ENCODE measurements at regions not wholly inside any gene's neighbourhood (a gene's known extent, or its start where the extent isn't known, plus 50 kb on each side); places are given as distances from the start of the nearest gene placed in this dataset.
"Not testable (repeated sequence)": the region's sequence is repeated elsewhere in the genome, so short reads cannot be mapped to it uniquely, and the experiment has no call there.

GRCh38 chr3:22743386-22743785 is 459.7 kb upstream of the UBE2E2 start:
- H3K36me3 Mint-ChIP-seq; ATAC-seq; H3K9me3 Mint-ChIP-seq; H3K27ac Mint-ChIP-seq; DNase-seq (ENCODE audit: low spot score in 2 of 2): not testable (repeated sequence)

GRCh38 chr3:22745321-22745720 is 457.8 kb upstream of the UBE2E2 start:
- H3K36me3 Mint-ChIP-seq: no peaks in the 10 kb centered on the region
- no peak for DNase-seq (ENCODE audit: low spot score in 2 of 2)
- ATAC-seq: no peak
- no peak overlapping the region for H3K27ac Mint-ChIP-seq
- peaks cover 6 to 10% of the 10 kb centered on the region in 2 donors for H3K9me3 Mint-ChIP-seq

GRCh38 chr3:22746221-22746620 is 456.9 kb upstream of the UBE2E2 start:
- ATAC-seq (no peak), DNase-seq (ENCODE audit: low spot score in 2 of 2) (no peak)
- Mint-ChIP-seq H3K36me3 (no peaks in the 10 kb centered on the region), H3K27ac (no peak overlapping the region), H3K9me3 (peaks cover 6 to 10% of the 10 kb centered on the region in 2 donors)

DNA sequence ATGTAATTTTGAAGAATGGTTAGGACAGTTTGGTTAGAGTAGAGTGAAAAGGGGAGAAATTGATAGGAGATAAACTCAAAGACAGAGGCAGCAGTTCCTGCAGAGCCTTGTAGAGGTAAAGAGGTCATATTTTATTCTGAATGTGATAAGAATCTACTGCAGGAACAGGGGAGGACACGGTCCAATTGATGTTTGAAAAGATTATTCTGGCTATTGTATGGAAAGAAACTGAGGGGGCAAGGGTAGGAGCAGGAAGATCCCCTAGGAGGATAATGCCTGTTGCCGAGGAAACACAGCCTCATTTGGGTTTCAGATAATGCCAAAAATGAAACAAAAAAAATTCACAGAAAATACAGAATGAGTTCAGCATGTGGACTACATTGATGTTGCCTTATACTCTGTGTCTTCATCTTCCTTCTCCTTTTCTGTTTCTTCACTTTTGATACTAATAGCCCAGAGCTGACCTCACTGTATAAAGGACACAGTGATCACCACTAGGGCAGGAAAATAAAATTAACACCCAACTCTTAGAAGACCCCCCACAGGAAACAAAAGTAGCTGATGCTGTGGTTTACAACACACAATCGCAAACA is 454.6 kb upstream of the UBE2E2 start:
- ATAC-seq (no peak), DNase-seq (ENCODE audit: low spot score in 2 of 2) (no peak)
- Mint-ChIP-seq H3K9me3 (peaks cover 6 to 10% of the 10 kb centered on the region in 2 donors), H3K27ac (no peak overlapping the region), H3K36me3 (no peaks in the 10 kb centered on the region)

- Mint-ChIP-seq H3K27ac (no peak overlapping the region), H3K36me3 (no peaks in the 10 kb centered on the region), H3K9me3 (peaks cover 6 to 19% of the 10 kb centered on the region in 2 donors)
- DNase-seq (ENCODE audit: low spot score in 2 of 2) (no peak), ATAC-seq (no peak)
Observed at GRCh38 chr3:22759636-22760310, 443.4 kb upstream of the UBE2E2 start.

GRCh38 chr3:22765679-22766078 is 437.4 kb upstream of the UBE2E2 start:
- H3K9me3 Mint-ChIP-seq: peaks cover 6 to 18% of the 10 kb centered on the region in 2 donors
- H3K36me3 Mint-ChIP-seq: no peaks in the 10 kb centered on the region
- no peak for DNase-seq (ENCODE audit: low spot score in 2 of 2)
- H3K27ac Mint-ChIP-seq: no peak overlapping the region
- no peak for ATAC-seq

GRCh38 chr3:22777834-22778233 is 425.3 kb upstream of the UBE2E2 start:
- Mint-ChIP-seq H3K36me3 (peaks cover 0 to under 1% of the 10 kb centered on the region in 2 donors), H3K27ac (no peak overlapping the region), H3K9me3 (peaks cover 4 to 10% of the 10 kb centered on the region in 2 donors)
- no peak for ATAC-seq
- DNase-seq (ENCODE audit: low spot score in 2 of 2): no peak

DNA sequence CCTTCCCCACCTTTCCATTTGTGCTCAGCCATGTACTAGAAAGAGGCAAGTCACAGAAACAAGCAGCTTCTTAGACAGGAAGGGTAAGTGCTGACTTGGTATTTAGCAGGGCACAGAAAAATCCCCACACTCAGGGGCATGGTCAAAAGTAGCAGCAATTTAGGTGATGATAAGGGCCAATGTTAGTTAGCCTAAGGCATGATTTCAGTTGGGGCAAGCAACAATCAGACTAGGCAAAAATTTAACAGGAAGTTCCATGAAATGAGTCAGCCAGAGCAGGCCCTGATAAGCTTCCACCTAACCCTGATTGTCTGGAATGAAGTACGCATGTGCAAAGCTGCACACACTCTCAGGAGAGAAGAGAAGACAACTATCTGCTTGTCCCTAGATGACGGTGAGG is 423.4 kb upstream of the UBE2E2 start:
- DNase-seq (ENCODE audit: low spot score in 2 of 2) (no peak), ATAC-seq (no peak)
- Mint-ChIP-seq H3K27ac (no peak overlapping the region), H3K36me3 (peaks cover 0 to 7% of the 10 kb centered on the region in 2 donors), H3K9me3 (peaks cover 16 to 24% of the 10 kb centered on the region in 2 donors)

GRCh38 chr3:22792533-22792932 is 410.6 kb upstream of the UBE2E2 start:
- DNase-seq (ENCODE audit: low spot score in 2 of 2) (no peak), ATAC-seq (no peak)
- H3K9me3 Mint-ChIP-seq: peaks cover 7 to 9% of the 10 kb centered on the region in 2 donors
- H3K36me3 Mint-ChIP-seq: no peaks in the 10 kb centered on the region
- H3K27ac Mint-ChIP-seq: no peak overlapping the region

DNA sequence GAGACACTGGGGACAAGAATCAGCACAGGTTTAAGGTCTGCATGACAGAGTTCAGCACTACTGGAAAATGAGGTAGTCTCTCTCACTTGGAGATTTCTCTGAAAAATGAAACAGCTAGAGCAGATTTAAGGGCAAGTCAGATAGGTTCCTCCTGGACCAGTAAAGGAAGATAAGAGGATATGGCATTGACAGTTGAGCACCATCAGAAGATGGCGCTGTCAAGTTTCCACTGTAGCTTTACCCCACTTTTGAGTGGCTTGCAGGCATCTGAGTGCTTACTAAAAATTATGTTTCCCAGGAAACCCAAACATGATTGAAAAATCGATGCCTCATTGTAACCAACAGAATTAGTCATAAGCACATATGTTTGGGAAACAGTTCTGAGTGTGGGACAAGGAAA is 407.2 kb upstream of the UBE2E2 start:
- Mint-ChIP-seq H3K9me3 (peaks cover 3 to 4% of the 10 kb centered on the region in 2 donors), H3K36me3 (no peaks in the 10 kb centered on the region), H3K27ac (no peak overlapping the region)
- no peak for DNase-seq (ENCODE audit: low spot score in 2 of 2)
- no peak for ATAC-seq

- ATAC-seq (no peak), DNase-seq (ENCODE audit: low spot score in 2 of 2) (no peak)
- Mint-ChIP-seq H3K9me3 (no peaks in the 10 kb centered on the region), H3K27ac (no peak overlapping the region), H3K36me3 (no peaks in the 10 kb centered on the region)
Observed at GRCh38 chr3:22798461-22798860, 404.7 kb upstream of the UBE2E2 start.

- no peak for ATAC-seq
- Mint-ChIP-seq H3K27ac (no peak overlapping the region), H3K9me3 (peaks cover 0 to 8% of the 10 kb centered on the region in 2 donors), H3K36me3 (no peaks in the 10 kb centered on the region)
- no peak for DNase-seq (ENCODE audit: low spot score in 2 of 2)
Observed at GRCh38 chr3:22819209-22819608, 383.9 kb upstream of the UBE2E2 start.

DNA sequence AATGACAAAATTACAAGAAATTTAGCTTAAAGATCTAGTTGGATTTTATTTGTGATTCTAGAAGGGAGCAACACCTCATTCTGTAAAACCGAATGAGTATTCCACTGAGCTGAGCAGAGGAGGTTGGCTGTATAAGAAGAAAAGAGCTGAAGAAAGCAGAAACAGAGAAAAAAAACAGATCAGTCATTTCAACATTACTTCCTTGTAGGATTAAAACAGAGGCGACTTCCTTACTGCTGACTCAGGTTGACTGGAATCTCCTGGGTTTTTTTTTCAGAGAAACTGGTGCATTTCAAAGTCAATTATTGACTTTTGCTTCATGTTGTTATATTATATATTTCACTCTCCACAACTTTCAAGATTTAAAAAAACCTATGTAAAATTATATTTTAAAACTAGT is 368.1 kb upstream of the UBE2E2 start:
- Mint-ChIP-seq H3K9me3 (peaks cover 0 to 18% of the 10 kb centered on the region in 2 donors), H3K36me3 (no peaks in the 10 kb centered on the region), H3K27ac (no peak overlapping the region)
- DNase-seq (ENCODE audit: low spot score in 2 of 2) (no peak), ATAC-seq (no peak)

DNA sequence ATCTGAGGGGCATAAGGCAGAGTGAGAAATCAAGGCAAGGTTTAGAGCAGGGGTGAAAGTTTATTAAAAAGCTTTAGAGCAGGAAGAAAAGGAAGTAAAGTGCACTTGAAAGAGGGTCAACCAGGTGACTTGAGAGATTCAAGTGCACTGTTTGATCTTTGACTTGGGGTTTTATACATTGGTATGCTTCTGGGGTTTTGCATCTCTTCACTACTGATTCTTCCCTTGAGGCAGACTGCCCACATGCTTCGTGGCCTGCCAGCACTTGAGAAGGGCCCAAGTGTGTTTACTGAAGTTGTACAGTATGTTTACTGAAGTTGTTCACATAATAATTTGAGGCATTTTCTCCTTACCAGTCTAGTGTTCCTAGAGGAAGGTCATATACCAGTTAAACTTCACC is 367.0 kb upstream of the UBE2E2 start:
- no peak overlapping the region for H3K27ac Mint-ChIP-seq
- ATAC-seq: no peak
- H3K9me3 Mint-ChIP-seq: peaks cover 5 to 17% of the 10 kb centered on the region in 2 donors
- no peak for DNase-seq (ENCODE audit: low spot score in 2 of 2)
- no peaks in the 10 kb centered on the region for H3K36me3 Mint-ChIP-seq

GRCh38 chr3:22843854-22844253 is 359.3 kb upstream of the UBE2E2 start:
- ATAC-seq: no peak
- Mint-ChIP-seq H3K36me3 (no peaks in the 10 kb centered on the region), H3K27ac (no peak overlapping the region), H3K9me3 (peaks cover 5 to 6% of the 10 kb centered on the region in 2 donors)
- DNase-seq (ENCODE audit: low spot score in 2 of 2): no peak

DNA sequence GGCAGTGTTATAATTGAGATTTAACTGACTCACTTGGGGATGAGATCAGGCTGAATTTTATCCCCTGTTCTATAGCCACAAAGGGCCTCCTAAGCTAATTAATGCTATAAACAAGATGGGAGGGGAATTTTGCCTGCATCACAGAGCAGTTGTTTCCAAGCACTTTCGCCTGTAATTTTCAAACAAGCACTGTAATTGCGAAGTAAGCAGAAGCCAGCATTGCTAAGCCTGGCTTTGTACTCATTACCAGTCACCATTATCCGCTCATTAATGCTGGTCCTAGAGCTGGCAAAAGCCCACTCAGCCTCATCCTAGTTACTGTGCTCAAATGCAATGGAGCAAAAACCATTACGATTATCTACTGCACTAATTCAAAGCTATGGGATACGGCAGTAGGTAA is 356.6 kb upstream of the UBE2E2 start:
- Mint-ChIP-seq H3K9me3 (no peaks in the 10 kb centered on the region), H3K36me3 (no peaks in the 10 kb centered on the region), H3K27ac (no peak overlapping the region)
- no peak for ATAC-seq
- no peak for DNase-seq (ENCODE audit: low spot score in 2 of 2)

DNA sequence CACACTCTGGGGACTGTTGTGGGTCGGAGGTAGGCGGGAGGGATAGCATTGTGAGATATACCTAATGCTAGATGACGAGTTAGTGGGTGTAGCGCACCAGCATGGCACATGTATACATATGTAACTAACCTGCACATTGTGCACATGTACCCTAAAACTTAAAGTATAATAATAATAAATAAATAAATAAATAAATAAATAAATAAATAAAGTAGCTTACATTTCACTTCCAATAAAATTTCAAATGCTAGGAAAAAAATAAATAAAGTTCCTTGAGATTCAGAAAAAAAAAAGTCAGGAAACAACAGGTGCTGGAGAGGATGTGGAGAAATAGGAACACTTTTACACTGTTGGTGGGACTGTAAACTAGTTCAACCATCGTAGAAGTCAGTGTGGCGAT is 353.5 kb upstream of the UBE2E2 start:
- DNase-seq (ENCODE audit: low spot score in 2 of 2); ATAC-seq; H3K27ac Mint-ChIP-seq; H3K9me3 Mint-ChIP-seq; H3K36me3 Mint-ChIP-seq: not testable (repeated sequence)

GRCh38 chr3:22856811-22857210 is 346.3 kb upstream of the UBE2E2 start:
- Mint-ChIP-seq H3K9me3 (peaks cover 0 to 3% of the 10 kb centered on the region in 2 donors), H3K27ac (no peak overlapping the region), H3K36me3 (no peaks in the 10 kb centered on the region)
- no peak for DNase-seq (ENCODE audit: low spot score in 2 of 2)
- ATAC-seq: no peak

Data from activated naive CD4-positive, alpha-beta T cell treated with anti-CD3 and anti-CD28 coated beads, Interleukin-2, amount 50 U/mL, for 72 hours (primary cell).